ENCODE measurements at regions not wholly inside any gene's neighbourhood (a gene's known extent, or its start where the extent isn't known, plus 50 kb on each side); places are given as distances from the start of the nearest gene placed in this dataset.

GRCh38 chr21:22535630-22536029 is 1537.4 kb downstream of the NCAM2 start:
- DNase-seq (ENCODE audit: low read depth in 3 of 3, low spot score in 2 of 3), result no peak

GRCh38 chr21:22536509-22536908 is 1538.3 kb downstream of the NCAM2 start:
- no peak for DNase-seq (ENCODE audit: low read depth in 3 of 3, low spot score in 2 of 3)

GRCh38 chr21:22544747-22545146 is 1546.5 kb downstream of the NCAM2 start:
- no peak for DNase-seq (ENCODE audit: low read depth in 3 of 3, low spot score in 2 of 3)

- no peak for DNase-seq (ENCODE audit: low read depth in 3 of 3, low spot score in 2 of 3)
These were observed 1554.2 kb downstream of the NCAM2 start for GRCh38 chr21:22552390-22552789.

- no peak for DNase-seq (ENCODE audit: low read depth in 3 of 3, low spot score in 2 of 3)
These were observed 1556.6 kb downstream of the NCAM2 start for GRCh38 chr21:22554690-22555316.

- no peak for DNase-seq (ENCODE audit: low read depth in 3 of 3, low spot score in 2 of 3)
These were observed 1558.6 kb downstream of the NCAM2 start for GRCh38 chr21:22556829-22557228.

- DNase-seq (ENCODE audit: low read depth in 3 of 3, low spot score in 2 of 3), result no peak
These were observed 1563.7 kb downstream of the NCAM2 start for GRCh38 chr21:22561946-22562345.

- DNase-seq (ENCODE audit: low read depth in 3 of 3, low spot score in 2 of 3), result no peak
These were observed 1575.6 kb downstream of the NCAM2 start for GRCh38 chr21:22573834-22574233.

- DNase-seq (ENCODE audit: low read depth in 3 of 3, low spot score in 2 of 3), result no peak
These were observed 1577.0 kb downstream of the NCAM2 start for GRCh38 chr21:22575165-22575584.

GRCh38 chr21:22579741-22580140 is 1581.5 kb downstream of the NCAM2 start:
- DNase-seq (ENCODE audit: low read depth in 3 of 3, low spot score in 2 of 3), result no peak

GRCh38 chr21:22582026-22582425 is 1583.8 kb downstream of the NCAM2 start:
- no peak for DNase-seq (ENCODE audit: low read depth in 3 of 3, low spot score in 2 of 3)

- DNase-seq (ENCODE audit: low read depth in 3 of 3, low spot score in 2 of 3), result no peak
These were observed 1586.1 kb downstream of the NCAM2 start for GRCh38 chr21:22584308-22584707.

GRCh38 chr21:22585558-22585957 is 1587.3 kb downstream of the NCAM2 start:
- DNase-seq (ENCODE audit: low read depth in 3 of 3, low spot score in 2 of 3), result no peak

- DNase-seq (ENCODE audit: low read depth in 3 of 3, low spot score in 2 of 3), result no peak
These were observed 1599.5 kb downstream of the NCAM2 start for GRCh38 chr21:22597660-22598255.

- DNase-seq (ENCODE audit: low read depth in 3 of 3, low spot score in 2 of 3), result no peak
These were observed 1611.6 kb downstream of the NCAM2 start for GRCh38 chr21:22609802-22610201.

- no peak for DNase-seq (ENCODE audit: low read depth in 3 of 3, low spot score in 2 of 3)
These were observed 1629.7 kb downstream of the NCAM2 start for GRCh38 chr21:22627911-22628310.

GRCh38 chr21:22630953-22631465 is 1632.8 kb downstream of the NCAM2 start:
- DNase-seq (ENCODE audit: low read depth in 3 of 3, low spot score in 2 of 3), result no peak

GRCh38 chr21:22632176-22632575 is 1634.0 kb downstream of the NCAM2 start:
- no peak for DNase-seq (ENCODE audit: low read depth in 3 of 3, low spot score in 2 of 3)

- DNase-seq (ENCODE audit: low read depth in 3 of 3, low spot score in 2 of 3), result no peak
These were observed 1651.0 kb downstream of the NCAM2 start for GRCh38 chr21:22649246-22649645.

GRCh38 chr21:22650226-22650625 is 1652.0 kb downstream of the NCAM2 start:
- DNase-seq (ENCODE audit: low read depth in 3 of 3, low spot score in 2 of 3), result no peak

- DNase-seq (ENCODE audit: low read depth in 3 of 3, low spot score in 2 of 3), result no peak
These were observed 1659.6 kb downstream of the NCAM2 start for GRCh38 chr21:22657781-22658180.

- DNase-seq (ENCODE audit: low read depth in 3 of 3, low spot score in 2 of 3), result no peak
These were observed 1671.9 kb downstream of the NCAM2 start for GRCh38 chr21:22670148-22670547.

GRCh38 chr21:22679207-22679606 is 1681.0 kb downstream of the NCAM2 start:
- no peak for DNase-seq (ENCODE audit: low read depth in 3 of 3, low spot score in 2 of 3)
